ENCODE measurements at regions not wholly inside any gene's neighbourhood (a gene's known extent, or its start where the extent isn't known, plus 50 kb on each side); places are given as distances from the start of the nearest gene placed in this dataset.

- TF ChIP-seq POU6F1 (CRISPR knock-in tag; IDR thresholded peaks at IDR 0.05; ENCODE audit: borderline replicate concordance, low read depth) (peak; percentile 92; the same call in 1 of the 2 replicates), RARB (CRISPR knock-in tag; IDR thresholded peaks at IDR 0.05) (no peak), ARNTL (CRISPR knock-in tag; IDR thresholded peaks at IDR 0.05; ENCODE audit: borderline replicate concordance, low read depth) (no peak), OSR1 (CRISPR knock-in tag; IDR thresholded peaks at IDR 0.05) (no peak), ZNF8 (CRISPR knock-in tag; IDR thresholded peaks at IDR 0.05) (peak; percentile 59)
- TF ChIP-seq, protein P1, sequence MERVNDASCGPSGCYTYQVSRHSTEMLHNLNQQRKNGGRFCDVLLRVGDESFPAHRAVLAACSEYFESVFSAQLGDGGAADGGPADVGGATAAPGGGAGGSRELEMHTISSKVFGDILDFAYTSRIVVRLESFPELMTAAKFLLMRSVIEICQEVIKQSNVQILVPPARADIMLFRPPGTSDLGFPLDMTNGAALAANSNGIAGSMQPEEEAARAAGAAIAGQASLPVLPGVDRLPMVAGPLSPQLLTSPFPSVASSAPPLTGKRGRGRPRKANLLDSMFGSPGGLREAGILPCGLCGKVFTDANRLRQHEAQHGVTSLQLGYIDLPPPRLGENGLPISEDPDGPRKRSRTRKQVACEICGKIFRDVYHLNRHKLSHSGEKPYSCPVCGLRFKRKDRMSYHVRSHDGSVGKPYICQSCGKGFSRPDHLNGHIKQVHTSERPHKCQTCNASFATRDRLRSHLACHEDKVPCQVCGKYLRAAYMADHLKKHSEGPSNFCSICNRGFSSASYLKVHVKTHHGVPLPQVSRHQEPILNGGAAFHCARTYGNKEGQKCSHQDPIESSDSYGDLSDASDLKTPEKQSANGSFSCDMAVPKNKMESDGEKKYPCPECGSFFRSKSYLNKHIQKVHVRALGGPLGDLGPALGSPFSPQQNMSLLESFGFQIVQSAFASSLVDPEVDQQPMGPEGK (CRISPR knock-in tag; IDR thresholded peaks at IDR 0.05; ENCODE audit: borderline replicate concordance) = peak; percentile 94
Measured at GRCh38 chr4:117676153-117676552, 358.1 kb upstream of the NDST3 start (continued).

DNA sequence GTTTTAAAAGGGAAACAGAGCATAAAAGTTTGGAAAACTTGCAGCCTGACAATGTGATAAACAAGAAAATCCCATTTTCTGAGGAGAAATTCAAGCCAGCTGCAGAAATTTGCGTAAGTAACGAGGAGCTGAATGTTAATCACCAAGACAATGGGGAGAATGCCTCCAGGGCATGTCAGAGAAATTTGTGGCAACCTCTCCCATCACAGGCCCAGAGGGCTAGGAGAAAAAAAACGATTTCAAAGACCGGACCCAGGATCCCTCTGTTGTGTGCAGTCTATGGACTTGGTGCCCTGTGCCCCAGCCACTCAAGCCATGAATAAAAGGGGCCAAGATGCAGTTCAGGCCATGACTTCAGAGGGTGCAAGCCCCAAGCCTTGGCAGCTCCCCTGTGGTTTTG is 355.4 kb upstream of the NDST3 start:
- TF ChIP-seq POU6F1 (CRISPR knock-in tag; IDR thresholded peaks at IDR 0.05; ENCODE audit: borderline replicate concordance, low read depth) (no peak), RARB (CRISPR knock-in tag; IDR thresholded peaks at IDR 0.05) (no peak), ZNF565 (CRISPR knock-in tag; conservative IDR thresholded peaks at IDR 0.05; ENCODE audit: low read depth) (no peak), GLIS3 (CRISPR knock-in tag; IDR thresholded peaks at IDR 0.05) (no peak), ARNTL (CRISPR knock-in tag; IDR thresholded peaks at IDR 0.05; ENCODE audit: borderline replicate concordance, low read depth) (no peak), SNAI2 (CRISPR knock-in tag; IDR thresholded peaks at IDR 0.05) (no peak), TCF4 (CRISPR knock-in tag; IDR thresholded peaks at IDR 0.05; ENCODE audit: borderline replicate concordance) (no peak), CSDC2 (CRISPR knock-in tag; IDR thresholded peaks at IDR 0.05) (no peak), ZC3H10 (CRISPR knock-in tag; IDR thresholded peaks at IDR 0.05) (no peak), ZNF8 (CRISPR knock-in tag; IDR thresholded peaks at IDR 0.05) (no peak), ISL1 (CRISPR knock-in tag; IDR thresholded peaks at IDR 0.05) (no peak), ZFP30 (CRISPR knock-in tag; IDR thresholded peaks at IDR 0.05) (no peak)
- TF ChIP-seq, protein P1 (CRISPR knock-in tag; IDR thresholded peaks at IDR 0.05; ENCODE audit: borderline replicate concordance) = no peak
- TF ChIP-seq, protein P2, sequence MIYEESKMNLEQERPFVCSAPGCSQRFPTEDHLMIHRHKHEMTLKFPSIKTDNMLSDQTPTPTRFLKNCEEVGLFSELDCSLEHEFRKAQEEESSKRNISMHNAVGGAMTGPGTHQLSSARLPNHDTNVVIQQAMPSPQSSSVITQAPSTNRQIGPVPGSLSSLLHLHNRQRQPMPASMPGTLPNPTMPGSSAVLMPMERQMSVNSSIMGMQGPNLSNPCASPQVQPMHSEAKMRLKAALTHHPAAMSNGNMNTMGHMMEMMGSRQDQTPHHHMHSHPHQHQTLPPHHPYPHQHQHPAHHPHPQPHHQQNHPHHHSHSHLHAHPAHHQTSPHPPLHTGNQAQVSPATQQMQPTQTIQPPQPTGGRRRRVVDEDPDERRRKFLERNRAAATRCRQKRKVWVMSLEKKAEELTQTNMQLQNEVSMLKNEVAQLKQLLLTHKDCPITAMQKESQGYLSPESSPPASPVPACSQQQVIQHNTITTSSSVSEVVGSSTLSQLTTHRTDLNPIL (CRISPR knock-in tag; IDR thresholded peaks at IDR 0.05; ENCODE audit: low read depth) = no peak
- no peak for ATAC-seq

DNA sequence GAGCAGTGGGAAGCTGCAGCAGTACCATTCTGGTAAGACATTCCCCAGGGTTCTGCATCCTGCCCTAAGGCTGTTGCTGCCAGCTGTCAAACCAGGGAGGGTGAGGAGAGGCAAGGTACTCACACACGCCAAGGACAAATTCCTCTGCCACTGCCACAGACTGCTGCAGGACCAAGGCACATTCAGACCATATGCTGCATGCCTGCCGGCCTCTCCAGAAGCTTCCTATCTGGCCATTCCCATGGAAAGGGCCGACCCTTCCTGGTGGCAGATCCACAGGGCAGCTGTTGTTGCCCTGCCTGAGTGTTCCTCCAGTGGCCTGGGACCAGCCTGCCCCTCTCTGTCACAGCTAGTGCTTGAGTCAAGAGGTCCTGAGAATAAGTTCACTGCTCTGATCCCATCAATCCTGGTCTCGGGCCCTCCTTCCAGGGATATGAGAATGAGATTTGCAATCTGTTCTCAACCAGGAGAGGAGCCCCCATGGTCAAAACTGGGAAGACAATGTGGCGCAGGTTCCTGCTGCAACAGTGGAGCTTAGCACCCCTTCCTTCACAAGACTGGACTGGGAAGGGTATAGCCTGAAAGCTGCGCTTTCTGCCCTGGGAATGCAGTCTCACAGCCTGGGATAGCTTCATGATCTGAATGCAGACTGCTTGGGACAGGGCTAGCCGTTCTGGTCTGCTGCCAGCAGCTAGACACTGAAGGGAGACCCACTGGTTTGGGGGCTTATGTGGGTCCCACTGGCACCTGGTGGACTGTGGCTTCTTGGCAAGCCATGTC is 342.5 kb upstream of the NDST3 start:
- ATAC-seq = no peak
- TF ChIP-seq TOX (CRISPR knock-in tag; IDR thresholded peaks at IDR 0.05; ENCODE audit: borderline replicate concordance) = no peak

DNA sequence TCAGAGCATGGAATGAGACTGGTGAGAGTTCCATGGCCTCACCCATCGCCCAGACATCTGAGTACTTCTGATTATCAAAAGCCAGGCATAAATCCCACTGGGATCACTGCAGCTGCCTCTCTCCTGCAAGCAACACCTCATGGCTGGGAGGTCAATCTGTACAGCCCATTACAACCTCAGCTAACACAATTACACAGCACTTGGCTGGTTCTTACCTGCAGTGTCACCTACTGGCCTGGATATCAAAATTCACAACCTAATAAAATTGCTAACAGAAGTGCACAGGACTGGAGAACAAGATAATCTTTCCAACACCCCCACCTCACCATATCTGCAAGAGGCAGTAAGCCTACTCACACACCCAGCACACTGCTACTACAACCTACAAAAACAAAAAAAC is 341.7 kb upstream of the NDST3 start:
- ATAC-seq = no peak
- TF ChIP-seq CSDC2 (CRISPR knock-in tag; IDR thresholded peaks at IDR 0.05) (no peak), BACH2 (CRISPR knock-in tag; IDR thresholded peaks at IDR 0.05; ENCODE audit: borderline replicate concordance) (no peak), PPARA (CRISPR knock-in tag; IDR thresholded peaks at IDR 0.05; ENCODE audit: borderline replicate concordance) (no peak), ARNTL (CRISPR knock-in tag; IDR thresholded peaks at IDR 0.05; ENCODE audit: borderline replicate concordance, low read depth) (no peak), ISL1 (CRISPR knock-in tag; IDR thresholded peaks at IDR 0.05) (no peak), TCF4 (CRISPR knock-in tag; IDR thresholded peaks at IDR 0.05; ENCODE audit: borderline replicate concordance) (no peak), ZFP3 (CRISPR knock-in tag; IDR thresholded peaks at IDR 0.05) (no peak), SNAI2 (CRISPR knock-in tag; IDR thresholded peaks at IDR 0.05) (no peak), RARB (CRISPR knock-in tag; IDR thresholded peaks at IDR 0.05) (no peak), ZFP30 (CRISPR knock-in tag; IDR thresholded peaks at IDR 0.05) (no peak), ZC3H10 (CRISPR knock-in tag; IDR thresholded peaks at IDR 0.05) (no peak), OSR1 (CRISPR knock-in tag; IDR thresholded peaks at IDR 0.05) (no peak), ZNF565 (CRISPR knock-in tag; conservative IDR thresholded peaks at IDR 0.05; ENCODE audit: low read depth) (no peak)
- TF ChIP-seq, protein P2 (CRISPR knock-in tag; IDR thresholded peaks at IDR 0.05; ENCODE audit: low read depth) = no peak
